Naive thymus-derived CD4-positive, alpha-beta T cell (primary cell): ENCODE measurements at regions not wholly inside any gene's neighbourhood (a gene's known extent, or its start where the extent isn't known, plus 50 kb on each side); places are given as distances from the start of the nearest gene placed in this dataset.
A peak's percentile ranks its signal among the peaks of the same experiment; 100 is the strongest.

ENCODE experiments used
- ATAC-seq: fragments of 150-1000 bp; cut with Tn5 transposase; 2 replicates; pipeline ENCODE4 v1.10.0; 2021; ENCODE audit warnings: mild to moderate bottlenecking, moderate library complexity
- CTCF ChIA-PET: fragments of 350-600 bp; sonication (Branson Sonifier 250); formaldehyde crosslinking; loops from one replicate; lab custom pipeline; 2021; ENCODE audit warnings: antibody characterized with exemption; lab: Charles Lee
- POLR2A ChIA-PET: fragments of 350-600 bp; sonication (Branson Sonifier 250); formaldehyde crosslinking; loops from one replicate; lab custom pipeline; 2021; ENCODE audit warnings: antibody characterized with exemption, inconsistent platforms; lab: Charles Lee
- DNase-seq, 9 donors: peaks; one replicate each; pipeline versions ENCODE4 v3.0.0 to v3.0.0-alpha.2; 2020 to 2022; ENCODE audit warnings: mixed read lengths in 1 of 9
- H3K27ac ChIP-seq: one replicate; pipeline ENCODE4 v1.7.0; 2013; ENCODE audit warnings: mild to moderate bottlenecking, low read depth, low read length, moderate library complexity
- H3K27me3 ChIP-seq, 2 donors: one replicate each; pipeline ENCODE4 v1.7.0; 2013; ENCODE audit warnings: low read length in 2 of 2, mild to moderate bottlenecking in 2 of 2, moderate library complexity in 2 of 2; ENCODE audit not compliant: control insufficient read depth in 2 of 2, insufficient read depth in 2 of 2
- H3K36me3 ChIP-seq, 3 experiments: 1 replicate in 2 of 3; 2 replicates in 1 of 3; pipeline ENCODE4 v1.7.0; 2013; ENCODE audit warnings: low read length in 3 of 3, mild to moderate bottlenecking in 3 of 3, moderate library complexity in 1 of 3; ENCODE audit not compliant: insufficient read depth in 3 of 3, control insufficient read depth in 2 of 3
- H3K4me1 ChIP-seq, 2 donors: one replicate each; pipeline ENCODE4 v1.7.0; 2013; ENCODE audit warnings: low read length in 2 of 2, mild to moderate bottlenecking in 2 of 2, moderate library complexity in 1 of 2; ENCODE audit not compliant: control insufficient read depth in 2 of 2, insufficient read depth in 2 of 2
- H3K4me3 ChIP-seq: 2 replicates; pipeline ENCODE4 v1.7.0; 2013; ENCODE audit warnings: mild to moderate bottlenecking, low read length
- H3K9me3 ChIP-seq, 3 experiments: 1 replicate in 2 of 3; 2 replicates in 1 of 3; pipeline ENCODE4 v1.7.0; 2013; ENCODE audit warnings: low read length in 3 of 3; ENCODE audit not compliant: control insufficient read depth in 2 of 3
- H3K27ac Mint-ChIP-seq, 9 donors: one replicate each; pipeline ENCODE4 v1.8.0; 2020 to 2022; ENCODE audit warnings: mixed read lengths in 9 of 9, mild to moderate bottlenecking in 8 of 9, moderate library complexity in 5 of 9, inconsistent platforms in 2 of 9
- H3K27me3 Mint-ChIP-seq, 5 donors: one replicate each; pipeline ENCODE4 v1.8.0; 2021 to 2022; ENCODE audit warnings: mixed read lengths in 5 of 5, mild to moderate bottlenecking in 1 of 5
- H3K36me3 Mint-ChIP-seq, 5 donors: one replicate each; pipeline ENCODE4 v1.8.0; 2020 to 2022; ENCODE audit warnings: mixed read lengths in 5 of 5, mild to moderate bottlenecking in 3 of 5, inconsistent platforms in 1 of 5
- H3K4me1 Mint-ChIP-seq, 7 donors: one replicate each; pipeline ENCODE4 v1.8.0; 2020 to 2022; ENCODE audit warnings: mixed read lengths in 7 of 7, mild to moderate bottlenecking in 3 of 7, inconsistent platforms in 1 of 7
- H3K4me3 Mint-ChIP-seq, 10 donors: one replicate each; pipeline ENCODE4 v1.8.0; 2020 to 2022; ENCODE audit warnings: mild to moderate bottlenecking in 10 of 10, mixed read lengths in 10 of 10, moderate library complexity in 6 of 10, inconsistent platforms in 2 of 10
- H3K9me3 Mint-ChIP-seq, 11 donors: one replicate each; pipeline ENCODE4 v1.8.0; 2020 to 2022; ENCODE audit warnings: mixed read lengths in 11 of 11, mild to moderate bottlenecking in 4 of 11, inconsistent platforms in 1 of 11, moderate library complexity in 1 of 11
- intact Hi-C, 2 donors: fragments of 100-400 bp; cut with micrococcal nuclease; formaldehyde crosslinking; loops; one replicate each; pipeline ENCODE4 v1.15.1; 2023

DNA sequence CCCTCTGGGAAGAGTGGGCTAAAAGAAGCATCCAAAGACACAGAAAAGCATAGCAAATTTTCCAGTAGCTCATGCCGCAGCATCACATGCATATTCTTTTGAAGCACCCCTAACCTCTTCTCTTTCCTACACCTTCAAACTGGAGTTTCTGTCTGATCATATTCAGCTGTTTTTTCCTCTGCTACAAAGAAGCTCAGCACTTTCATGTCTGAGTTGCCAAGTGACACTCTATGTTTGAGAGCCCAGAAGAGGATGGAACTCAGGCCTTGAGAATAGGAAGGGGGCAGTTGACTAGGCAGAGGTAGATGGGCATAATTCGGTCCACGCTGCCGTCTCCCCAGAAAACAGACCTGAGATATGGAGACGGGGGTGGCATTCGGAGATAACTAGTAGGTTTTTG is 489.6 kb upstream of the NR2F2 start:
- intact Hi-C loops, result no loop called here
- no peaks in the 10 kb centered on the region for H3K9me3 ChIP-seq
- no peaks in the 10 kb centered on the region for H3K36me3 ChIP-seq
- peaks cover 0 to 3% (median 0%) of the 10 kb centered on the region in 5 donors for H3K27me3 Mint-ChIP-seq
- H3K36me3 Mint-ChIP-seq, result peaks cover 0 to 30% (median 0%) of the 10 kb centered on the region in 5 donors
- peak in 1 of 9 donors; percentile 14 for DNase-seq
- ATAC-seq, result no peak
- peaks cover 21 to 22% of the 10 kb centered on the region in 2 donors for H3K4me1 ChIP-seq
- H3K4me3 ChIP-seq, result no peak overlapping the region
- H3K4me3 Mint-ChIP-seq, result peak overlapping the region in 5 of 10 donors; percentile 32 to 63 (median 44)
- POLR2A ChIA-PET, result no interaction called here
- H3K9me3 Mint-ChIP-seq, result peaks cover 0 to 8% (median 0%) of the 10 kb centered on the region in 11 donors
- H3K27ac ChIP-seq, result no peak overlapping the region
- peak overlapping the region; percentile 11 to 95 (median 73) for H3K27ac Mint-ChIP-seq
- H3K4me1 Mint-ChIP-seq, result peaks cover 12 to 49% (median 43%) of the 10 kb centered on the region in 7 donors
- H3K27me3 ChIP-seq, result no peaks in the 10 kb centered on the region
- CTCF ChIA-PET, result no interaction called here

DNA sequence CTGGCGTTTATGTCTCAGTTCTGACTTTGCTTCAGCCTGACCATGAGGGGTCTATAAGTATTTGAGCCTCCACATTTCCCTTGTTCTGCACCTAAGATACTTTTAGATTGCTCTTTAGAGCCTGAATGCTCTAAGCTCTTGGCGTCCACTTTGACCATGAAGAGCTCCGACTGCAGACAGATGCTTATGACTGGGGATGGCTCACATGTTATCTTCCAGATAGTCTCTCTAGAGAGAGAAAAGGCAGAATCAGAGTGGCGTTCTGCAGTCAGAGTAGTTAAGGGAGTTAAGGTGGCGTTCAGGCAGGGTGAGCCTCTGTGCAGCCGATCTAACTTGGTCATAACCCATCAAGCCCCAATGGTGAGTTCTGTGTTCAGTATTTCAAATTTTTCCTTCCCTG is 487.9 kb upstream of the NR2F2 start:
- H3K9me3 ChIP-seq, result no peaks in the 10 kb centered on the region
- DNase-seq (no peak), ATAC-seq (no peak)
- Mint-ChIP-seq H3K27me3 (peaks cover 0 to 3% (median 0%) of the 10 kb centered on the region in 5 donors), H3K4me3 (peak overlapping the region in 1 of 10 donors; percentile 35), H3K9me3 (peaks cover 0 to 8% (median 0%) of the 10 kb centered on the region in 11 donors), H3K4me1 (peaks cover 12 to 49% (median 43%) of the 10 kb centered on the region in 7 donors), H3K36me3 (peaks cover 0 to 30% (median 0%) of the 10 kb centered on the region in 5 donors), H3K27ac (peak overlapping the region in 1 of 9 donors; percentile 56)
- ChIA-PET POLR2A (no interaction called here), CTCF (no interaction called here)
- no peak overlapping the region for H3K27ac ChIP-seq
- H3K27me3 ChIP-seq, result no peaks in the 10 kb centered on the region
- no peaks in the 10 kb centered on the region for H3K36me3 ChIP-seq
- H3K4me1 ChIP-seq, result peaks cover 21 to 22% of the 10 kb centered on the region in 2 donors
- H3K4me3 ChIP-seq, result no peak overlapping the region
- intact Hi-C loops, result no loop called here

DNA sequence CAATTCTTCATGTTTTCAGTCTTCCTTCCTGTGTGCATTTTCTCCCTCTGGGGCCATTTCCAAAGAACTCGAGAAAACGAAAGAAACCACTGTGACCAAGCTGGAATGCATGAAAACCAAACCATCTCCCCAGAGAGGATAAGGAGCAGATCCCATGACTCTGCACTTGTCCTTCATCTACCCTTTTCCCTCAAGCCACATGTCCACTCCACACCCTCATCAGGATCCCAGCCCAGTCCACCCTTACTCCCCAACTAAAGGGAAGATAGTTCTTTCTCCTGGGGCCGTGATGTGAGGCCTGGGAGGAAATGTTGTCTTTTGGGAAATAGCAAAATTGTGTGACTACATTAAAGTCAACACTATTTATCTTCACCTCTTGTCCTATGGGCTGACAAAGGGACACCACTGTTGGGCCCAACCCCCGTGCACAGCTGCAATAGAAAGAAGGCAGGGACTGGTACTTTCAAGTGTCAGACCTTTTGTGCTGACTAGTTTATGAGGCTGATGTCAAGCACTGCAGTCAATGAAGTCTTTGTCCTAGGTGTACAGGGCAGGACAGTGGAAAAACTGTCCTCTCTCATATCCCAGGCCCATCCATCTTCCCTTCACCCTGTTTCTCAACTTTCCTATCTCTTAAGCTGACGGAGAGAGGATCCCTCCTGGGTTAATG is 487.1 kb upstream of the NR2F2 start:
- ChIA-PET CTCF (no interaction called here), POLR2A (no interaction called here)
- H3K36me3 Mint-ChIP-seq, result peaks cover 0 to 27% (median 0%) of the 10 kb centered on the region in 5 donors
- intact Hi-C loops, result no loop called here
- H3K36me3 ChIP-seq, result no peaks in the 10 kb centered on the region
- peak overlapping the region in 4 of 9 donors; percentile 11 to 56 (median 24) for H3K27ac Mint-ChIP-seq
- DNase-seq (no peak), ATAC-seq (no peak)
- peaks cover 0 to 8% (median 0%) of the 10 kb centered on the region in 5 donors for H3K27me3 Mint-ChIP-seq
- H3K9me3 Mint-ChIP-seq, result peaks cover 0 to 11% (median 0%) of the 10 kb centered on the region in 11 donors
- peak overlapping the region in 1 of 10 donors; percentile 35 for H3K4me3 Mint-ChIP-seq
- H3K4me1 ChIP-seq, result peaks cover 19 to 22% of the 10 kb centered on the region in 2 donors
- no peaks in the 10 kb centered on the region for H3K27me3 ChIP-seq
- no peak overlapping the region for H3K27ac ChIP-seq
- no peak overlapping the region for H3K4me3 ChIP-seq
- no peaks in the 10 kb centered on the region for H3K9me3 ChIP-seq
- H3K4me1 Mint-ChIP-seq, result peaks cover 12 to 50% (median 41%) of the 10 kb centered on the region in 7 donors

DNA sequence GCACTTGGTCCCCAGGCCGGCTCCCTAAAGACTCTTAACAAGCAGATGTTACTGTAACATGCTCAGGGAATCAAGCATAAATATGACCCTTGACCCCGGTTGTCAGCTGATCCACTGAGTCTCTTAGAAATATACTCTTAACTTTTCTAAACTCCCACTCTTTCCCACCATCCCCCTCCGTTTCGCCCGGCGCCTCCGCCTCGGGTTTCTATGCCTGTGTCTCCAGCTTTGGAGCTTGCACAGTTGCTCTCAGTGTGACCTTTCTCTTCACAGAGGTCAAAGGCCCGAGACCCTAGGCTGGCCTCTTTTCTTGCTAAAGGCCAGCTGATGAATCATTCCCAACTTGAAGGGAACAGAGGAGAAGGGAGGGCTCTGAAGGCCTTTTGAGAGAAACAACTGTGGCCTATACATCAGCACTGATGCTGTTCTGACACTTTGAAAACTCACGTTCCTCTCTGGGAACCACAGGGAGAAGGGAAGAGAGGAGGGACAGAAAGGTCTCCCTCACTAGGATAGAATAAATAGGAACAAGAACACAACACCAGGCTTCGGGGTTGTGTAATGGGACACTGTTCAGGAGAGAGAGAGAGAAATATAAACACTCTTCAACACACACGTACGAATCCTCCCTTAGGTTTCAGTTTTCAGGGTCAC is 484.5 kb upstream of the NR2F2 start:
- ATAC-seq (no peak), DNase-seq (no peak)
- intact Hi-C loops, result no loop called here
- Mint-ChIP-seq H3K4me1 (peaks cover 3 to 25% (median 15%) of the 10 kb centered on the region in 7 donors), H3K27ac (no peak overlapping the region), H3K27me3 (peaks cover 8 to 28% (median 12%) of the 10 kb centered on the region in 5 donors), H3K9me3 (peaks cover 0 to 13% (median 0%) of the 10 kb centered on the region in 11 donors), H3K4me3 (no peak overlapping the region), H3K36me3 (peaks cover 0 to 10% (median 0%) of the 10 kb centered on the region in 5 donors)
- H3K27ac ChIP-seq, result no peak overlapping the region
- peaks cover 0 to 2% of the 10 kb centered on the region in 2 donors for H3K4me1 ChIP-seq
- POLR2A ChIA-PET, result no interaction called here
- no peaks in the 10 kb centered on the region for H3K27me3 ChIP-seq
- no peaks in the 10 kb centered on the region for H3K36me3 ChIP-seq
- H3K4me3 ChIP-seq, result no peak overlapping the region
- no peaks in the 10 kb centered on the region for H3K9me3 ChIP-seq
- CTCF ChIA-PET, result no interaction called here

DNA sequence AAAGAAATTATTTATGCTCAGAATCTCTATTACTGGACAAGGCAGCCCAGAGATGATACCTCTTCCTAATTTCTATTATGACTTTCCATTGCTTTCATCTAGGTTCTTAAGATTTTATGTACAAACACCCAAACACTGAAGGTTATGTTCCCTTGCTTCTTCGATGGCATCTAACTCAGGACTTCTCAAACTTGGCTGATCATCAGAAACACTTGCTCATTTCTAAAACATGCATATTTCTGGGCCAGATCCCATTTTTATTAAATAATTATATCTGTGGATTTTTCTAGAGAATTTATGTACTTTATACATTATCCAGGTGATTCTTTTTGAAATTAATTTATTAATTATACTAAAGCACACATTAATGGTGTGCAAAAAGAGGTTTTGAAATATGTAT is 482.4 kb upstream of the NR2F2 start:
- intact Hi-C loops, result no loop called here
- ChIA-PET CTCF (no interaction called here), POLR2A (no interaction called here)
- H3K4me1 Mint-ChIP-seq, result peaks cover 0 to 11% (median 3%) of the 10 kb centered on the region in 7 donors
- no peaks in the 10 kb centered on the region for H3K36me3 ChIP-seq
- no peak overlapping the region for H3K4me3 ChIP-seq
- peaks cover 13 to 38% (median 15%) of the 10 kb centered on the region in 5 donors for H3K27me3 Mint-ChIP-seq
- H3K9me3 ChIP-seq, result no peaks in the 10 kb centered on the region
- H3K4me1 ChIP-seq, result no peaks in the 10 kb centered on the region
- no peak overlapping the region for H3K27ac ChIP-seq
- H3K4me3 Mint-ChIP-seq, result no peak overlapping the region
- peaks cover 0 to 4% (median 0%) of the 10 kb centered on the region in 5 donors for H3K36me3 Mint-ChIP-seq
- H3K9me3 Mint-ChIP-seq, result peaks cover 0 to 10% (median 0%) of the 10 kb centered on the region in 11 donors
- no peak overlapping the region for H3K27ac Mint-ChIP-seq
- H3K27me3 ChIP-seq, result no peaks in the 10 kb centered on the region
- ATAC-seq (no peak), DNase-seq (no peak)

DNA sequence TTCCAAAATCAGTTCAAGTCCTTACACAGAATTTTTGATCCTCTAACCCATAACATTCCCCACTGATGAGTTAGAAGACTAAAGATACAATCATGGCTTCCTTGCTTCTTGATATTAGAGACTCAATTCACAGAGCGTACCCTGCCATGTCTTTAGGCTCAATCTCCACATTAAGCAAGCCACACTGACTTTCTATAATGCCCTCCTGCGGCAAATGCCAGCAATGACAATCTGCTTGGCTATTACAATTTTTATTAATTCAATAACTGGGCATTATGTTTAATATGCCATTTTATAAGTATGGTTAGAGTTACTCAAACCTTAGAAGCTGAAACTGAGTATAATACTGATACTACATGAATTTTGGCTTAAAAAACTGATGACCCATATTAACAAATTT is 479.7 kb upstream of the NR2F2 start:
- ChIA-PET CTCF (no interaction called here), POLR2A (no interaction called here)
- no peak for ATAC-seq
- no peaks in the 10 kb centered on the region for H3K36me3 Mint-ChIP-seq
- no peaks in the 10 kb centered on the region for H3K4me1 ChIP-seq
- H3K27me3 ChIP-seq, result no peaks in the 10 kb centered on the region
- H3K4me1 Mint-ChIP-seq, result peaks cover 0 to 4% (median 0%) of the 10 kb centered on the region in 7 donors
- H3K9me3 Mint-ChIP-seq, result peaks cover 0 to 10% (median 0%) of the 10 kb centered on the region in 11 donors
- H3K4me3 Mint-ChIP-seq, result no peak overlapping the region
- no peak overlapping the region for H3K4me3 ChIP-seq
- DNase-seq, result no peak
- intact Hi-C loops, result no loop called here
- no peaks in the 10 kb centered on the region for H3K9me3 ChIP-seq
- H3K36me3 ChIP-seq, result no peaks in the 10 kb centered on the region
- peaks cover 13 to 51% (median 15%) of the 10 kb centered on the region in 5 donors for H3K27me3 Mint-ChIP-seq
- no peak overlapping the region for H3K27ac ChIP-seq
- no peak overlapping the region for H3K27ac Mint-ChIP-seq
